T-helper 2 cell treated with Interferon-gamma antibody and Interleukin-4, amounts not matched to agents 100 ng/mL and 5 ng/mL, for 36 hours (primary cell): ENCODE measurements at regions not wholly inside any gene's neighbourhood (a gene's known extent, or its start where the extent isn't known, plus 50 kb on each side); places are given as distances from the start of the nearest gene placed in this dataset.

Experiments
- intact Hi-C: fragments of 100-400 bp; cut with micrococcal nuclease; formaldehyde crosslinking; loops from one replicate; pipeline ENCODE4 v1.15.1; 2023

GRCh38 chr4:154088741-154089140, 299.9 kb upstream of the SFRP2 start:
- intact Hi-C loops = no loop called here

GRCh38 chr4:154086247-154086646, 297.4 kb upstream of the SFRP2 start:
- intact Hi-C loops = no loop called here

GRCh38 chr4:154084864-154085263, 296.0 kb upstream of the SFRP2 start:
- intact Hi-C loops = no loop called here

GRCh38 chr4:154082760-154083535, 294.1 kb upstream of the SFRP2 start:
- intact Hi-C loops = no loop called here

- intact Hi-C loops = no loop called here
These were observed 292.5 kb upstream of the SFRP2 start for GRCh38 chr4:154081391-154081790.

GRCh38 chr4:154078504-154079350, 289.8 kb upstream of the SFRP2 start:
- intact Hi-C loops = no loop called here

- intact Hi-C loops = no loop called here
These were observed 288.0 kb upstream of the SFRP2 start for GRCh38 chr4:154076921-154077320.

- intact Hi-C loops = no loop called here
These were observed 284.4 kb upstream of the SFRP2 start for GRCh38 chr4:154073107-154073822.

- intact Hi-C loops = no loop called here
These were observed 278.9 kb upstream of the SFRP2 start for GRCh38 chr4:154067786-154068185.

- intact Hi-C loops = no loop called here
These were observed 276.5 kb upstream of the SFRP2 start for GRCh38 chr4:154065368-154065767.

- intact Hi-C loops = no loop called here
These were observed 275.4 kb upstream of the SFRP2 start for GRCh38 chr4:154064244-154064643.

- intact Hi-C loops = no loop called here
These were observed 260.7 kb upstream of the SFRP2 start for GRCh38 chr4:154049457-154050181.

- intact Hi-C loops = no loop called here
These were observed 258.9 kb upstream of the SFRP2 start for GRCh38 chr4:154047733-154048132.

GRCh38 chr4:154044742-154045485, 256.0 kb upstream of the SFRP2 start:
- intact Hi-C loops = no loop called here

GRCh38 chr4:154044108-154044531, 255.2 kb upstream of the SFRP2 start:
- intact Hi-C loops = no loop called here

GRCh38 chr4:154041640-154042039, 252.8 kb upstream of the SFRP2 start:
- intact Hi-C loops = no loop called here

GRCh38 chr4:154039435-154040343, 250.8 kb upstream of the SFRP2 start:
- intact Hi-C loops = no loop called here

GRCh38 chr4:154036856-154037255, 248.0 kb upstream of the SFRP2 start:
- intact Hi-C loops = no loop called here

- intact Hi-C loops = no loop called here
These were observed 246.5 kb upstream of the SFRP2 start for GRCh38 chr4:154035341-154035740.
